Occipital lobe (tissue), 1 donor: ENCODE measurements at regions not wholly inside any gene's neighbourhood (a gene's known extent, or its start where the extent isn't known, plus 50 kb on each side); places are given as distances from the start of the nearest gene placed in this dataset.

Experiments used
- DNase-seq: peaks from one replicate; lab custom pipeline; 2025; lab: John Stamatoyannopoulos, UW

DNA sequence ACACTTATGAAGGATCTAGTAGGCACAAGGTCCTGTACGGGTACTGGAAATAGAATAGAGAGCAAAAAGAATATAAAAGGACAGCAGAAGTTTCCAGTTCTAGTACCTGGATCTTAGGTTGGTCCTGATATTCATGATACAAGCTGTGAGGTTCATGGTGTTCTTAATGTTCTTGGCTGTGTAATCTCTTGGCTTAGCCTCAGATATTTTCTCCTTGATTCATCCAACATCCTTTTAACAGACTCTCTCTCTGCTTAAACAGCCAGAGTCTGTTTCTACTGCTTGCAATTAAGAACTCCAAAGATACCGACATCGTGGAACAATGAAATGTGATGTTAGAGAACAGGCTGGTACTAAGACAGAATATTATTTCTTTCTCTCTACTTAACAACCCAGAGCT, 49.9 kb downstream of the CNTN3 start:
- DNase-seq = no peak

DNA sequence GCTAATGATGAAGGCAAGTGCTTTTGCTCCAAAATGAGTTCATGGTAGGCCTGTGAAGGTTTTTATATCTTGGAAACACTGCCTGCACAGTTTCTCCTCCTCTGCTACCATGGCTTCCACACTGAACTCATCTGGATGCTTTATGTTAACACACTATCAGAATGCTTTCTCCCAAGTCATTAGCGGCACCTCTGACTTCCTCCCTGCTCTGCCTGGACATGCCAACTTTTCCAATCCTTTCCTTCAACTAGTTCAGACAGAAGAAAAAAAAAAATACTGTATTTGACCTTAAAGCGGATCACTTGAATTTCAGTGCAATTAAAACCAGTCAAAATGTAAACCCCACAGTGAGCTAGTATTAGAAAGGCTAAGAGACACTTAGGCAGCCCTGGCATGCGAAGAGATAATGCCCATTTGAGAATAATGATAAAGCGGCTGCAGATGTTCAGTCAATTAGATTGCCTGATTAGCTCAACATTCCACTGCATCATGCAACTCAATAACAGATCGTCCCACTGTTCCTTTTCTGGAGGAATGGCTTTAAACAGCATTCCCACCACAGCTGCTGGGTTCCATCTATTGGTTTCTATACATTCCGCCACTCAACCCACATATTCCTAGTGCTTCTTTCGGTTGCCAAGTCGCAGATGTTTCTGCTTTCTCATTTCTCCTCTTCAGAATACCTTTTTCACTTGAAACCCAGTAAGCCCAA, 51.7 kb downstream of the CNTN3 start:
- no peak for DNase-seq

DNA sequence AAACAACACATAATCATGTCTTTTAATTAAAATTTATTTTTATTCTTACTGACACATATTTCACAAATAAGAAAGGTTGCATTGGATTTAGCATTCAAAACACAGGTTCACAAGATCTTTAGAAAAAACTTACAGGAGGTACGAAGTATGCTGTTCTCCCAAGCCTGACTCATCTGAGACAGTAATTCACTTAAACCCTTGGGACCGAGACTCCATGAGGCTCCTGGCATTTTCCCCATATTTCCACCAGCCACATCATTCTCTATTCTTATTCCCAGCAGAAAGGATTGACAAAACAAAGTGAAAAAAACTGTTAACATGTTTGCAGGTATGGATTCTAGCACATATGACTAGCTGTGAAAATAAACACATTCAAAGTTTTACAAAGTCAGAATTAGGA, 52.6 kb downstream of the CNTN3 start:
- no peak for DNase-seq

DNA sequence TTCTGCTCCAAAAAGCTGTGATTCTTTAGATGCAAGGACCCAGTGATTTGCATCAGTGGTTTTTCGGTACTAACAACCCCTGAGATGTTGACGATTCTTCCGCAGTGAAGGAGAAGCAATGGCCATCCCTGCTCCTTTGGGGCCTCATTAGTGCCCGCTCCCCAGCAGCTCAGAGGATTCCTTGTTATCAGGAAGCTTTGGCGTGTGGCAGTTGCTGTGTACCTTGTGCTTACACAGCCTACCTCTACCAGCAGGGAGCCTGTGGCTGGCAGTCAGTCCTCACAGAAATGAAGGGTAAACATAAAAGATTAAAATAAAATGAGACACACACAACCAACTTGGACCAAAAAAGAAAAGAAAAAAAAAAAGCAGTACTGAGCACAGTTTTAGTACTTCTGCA, 55.2 kb downstream of the CNTN3 start:
- no peak for DNase-seq

DNA sequence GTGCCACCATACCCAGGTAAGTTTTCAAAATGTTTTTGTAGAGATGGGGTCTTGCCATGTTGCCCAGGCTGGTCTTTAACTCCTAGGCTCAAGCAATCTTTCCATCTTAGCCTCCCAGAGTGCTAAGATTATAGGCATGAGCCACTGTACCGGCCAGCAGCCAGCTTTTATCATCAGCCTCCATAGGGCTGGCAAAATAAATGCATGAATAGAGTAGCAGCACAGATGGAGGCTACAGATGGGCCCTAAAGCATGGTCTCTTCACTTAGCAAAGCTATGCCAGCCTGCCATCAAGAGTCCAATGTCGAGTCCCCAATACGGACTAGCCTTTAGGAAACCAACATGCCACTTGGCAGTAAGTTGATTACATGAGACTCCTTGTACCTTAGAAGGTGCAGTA, 63.8 kb downstream of the CNTN3 start:
- no peak for DNase-seq

DNA sequence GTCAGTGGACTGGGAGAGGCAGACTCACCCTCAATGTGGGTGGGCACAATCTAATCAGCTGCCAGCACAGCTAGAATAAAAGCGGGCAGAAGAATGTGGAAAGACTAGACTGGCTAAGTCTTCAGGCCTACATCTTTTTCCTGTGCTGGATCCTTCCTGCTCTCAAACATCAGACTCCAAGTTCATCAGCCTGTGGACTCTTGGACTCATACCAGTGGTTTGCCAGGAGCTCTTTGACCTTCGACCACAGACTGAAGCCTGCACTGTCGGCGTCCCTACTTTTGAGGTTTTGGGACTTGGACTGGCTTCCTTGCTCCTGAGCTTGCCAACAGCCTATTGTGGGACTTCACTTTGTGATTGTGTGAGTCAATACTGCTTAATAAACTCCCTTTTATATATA, 68.0 kb downstream of the CNTN3 start:
- no peak for DNase-seq

DNA sequence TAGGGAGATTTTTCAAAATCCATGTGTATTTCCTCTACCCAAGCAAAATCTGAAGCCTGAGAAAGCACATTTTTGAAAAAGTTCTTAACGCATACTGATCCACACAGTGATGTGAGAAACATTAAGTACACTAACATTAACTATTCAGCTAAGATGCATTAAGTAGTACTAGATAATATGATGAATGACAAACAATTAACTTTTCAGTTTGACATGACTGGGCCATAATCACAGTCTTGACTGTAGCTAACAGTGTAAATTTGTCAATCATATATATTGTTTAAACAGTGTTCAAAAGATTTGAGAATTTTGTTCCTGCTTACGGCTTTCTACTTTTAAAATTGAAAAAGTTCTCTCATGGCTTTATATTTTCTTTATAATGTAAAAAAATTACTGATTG, 72.0 kb downstream of the CNTN3 start:
- no peak for DNase-seq

DNA sequence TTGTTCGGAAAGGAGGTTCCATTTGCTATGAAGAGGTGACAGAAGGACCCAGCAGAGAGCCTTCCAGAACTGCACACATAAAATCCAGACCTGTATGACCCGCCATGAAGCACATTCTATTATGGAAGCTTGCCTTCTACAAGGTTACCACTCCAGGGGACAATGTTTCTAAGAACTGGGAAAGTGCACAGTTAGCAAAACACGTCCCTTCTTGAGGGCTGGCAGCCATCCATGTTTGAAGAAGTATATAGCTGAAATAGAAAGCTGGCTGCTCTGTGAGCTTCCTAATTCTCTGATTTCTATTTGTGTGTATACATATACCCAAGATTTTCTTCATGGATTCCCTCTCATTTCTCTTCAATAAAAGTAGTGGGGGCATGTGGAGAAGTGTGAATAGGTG, 74.6 kb downstream of the CNTN3 start:
- DNase-seq = no peak

DNA sequence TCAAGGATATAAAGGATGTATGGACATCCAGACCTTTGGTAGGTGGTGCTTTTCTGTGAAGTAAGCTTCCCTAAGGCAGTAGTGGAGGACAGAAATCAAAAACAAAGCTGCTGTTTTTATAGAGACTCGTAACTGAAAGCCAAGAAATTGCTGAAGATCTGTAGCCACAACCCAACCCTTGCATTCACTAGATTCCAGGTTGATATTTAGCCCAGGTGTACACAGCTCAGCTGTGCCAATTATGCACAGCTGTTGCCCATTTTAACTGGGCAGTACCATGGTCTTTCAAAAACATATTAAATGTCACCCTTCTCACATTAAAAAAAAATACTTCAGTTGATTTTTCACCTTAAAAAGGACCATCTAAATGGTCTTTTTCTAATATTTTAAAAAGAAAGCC, 75.8 kb downstream of the CNTN3 start:
- DNase-seq = no peak

DNA sequence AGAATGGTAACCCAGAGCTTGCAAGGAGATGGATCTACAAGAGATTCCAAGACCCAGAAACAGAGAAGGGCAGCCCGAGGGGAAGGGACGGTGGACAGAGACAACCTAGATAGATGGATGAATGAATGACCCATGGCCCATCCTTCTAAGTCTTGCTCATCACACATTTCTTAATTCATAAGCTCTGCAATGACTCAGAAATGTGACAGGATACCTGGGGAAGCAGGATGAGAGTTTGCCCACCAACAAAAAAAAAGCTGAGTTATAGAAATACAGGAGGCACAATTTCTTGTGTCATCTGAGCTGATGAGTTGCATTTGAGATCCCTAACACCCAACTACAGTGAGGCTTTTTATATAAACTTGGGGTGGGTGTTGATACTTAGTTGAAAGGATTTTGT, 76.6 kb downstream of the CNTN3 start:
- no peak for DNase-seq

DNA sequence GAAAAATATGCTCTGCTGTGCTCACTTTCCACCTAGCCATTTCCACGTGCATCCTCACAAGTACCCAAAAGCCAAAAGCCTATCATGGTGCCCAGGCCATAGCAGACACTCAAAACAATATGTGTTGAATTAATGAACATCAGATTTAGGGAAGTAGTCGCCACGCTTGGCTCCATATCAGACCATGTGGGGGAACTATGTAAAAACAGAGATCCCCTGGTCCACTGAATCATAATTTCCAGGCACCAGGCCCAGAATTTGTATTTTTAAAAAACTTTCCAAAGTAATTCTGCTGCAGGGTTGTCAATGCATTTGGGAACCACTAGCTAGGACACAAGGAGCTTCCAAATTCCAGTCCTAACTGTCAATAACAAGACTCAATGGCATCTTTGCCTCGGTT, 77.3 kb downstream of the CNTN3 start:
- no peak for DNase-seq

DNA sequence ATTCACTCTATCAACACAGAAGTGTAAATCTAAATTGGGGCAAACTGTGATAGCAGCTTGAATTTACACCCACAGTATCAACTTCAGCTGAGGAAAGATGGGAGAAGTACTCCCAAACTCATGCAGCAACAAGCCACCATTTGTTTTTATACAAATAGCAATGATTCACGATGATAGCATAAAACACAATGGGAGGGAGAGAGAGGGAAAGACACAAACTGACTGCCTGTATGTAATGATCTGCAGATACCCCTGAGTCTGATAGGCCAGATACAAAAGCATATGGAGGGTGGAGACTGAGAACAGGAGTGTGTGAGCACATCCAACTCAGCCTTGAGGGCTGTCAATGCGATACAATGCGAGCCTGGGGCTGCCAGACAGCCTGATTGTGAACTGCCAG, 79.2 kb downstream of the CNTN3 start:
- DNase-seq = no peak

DNA sequence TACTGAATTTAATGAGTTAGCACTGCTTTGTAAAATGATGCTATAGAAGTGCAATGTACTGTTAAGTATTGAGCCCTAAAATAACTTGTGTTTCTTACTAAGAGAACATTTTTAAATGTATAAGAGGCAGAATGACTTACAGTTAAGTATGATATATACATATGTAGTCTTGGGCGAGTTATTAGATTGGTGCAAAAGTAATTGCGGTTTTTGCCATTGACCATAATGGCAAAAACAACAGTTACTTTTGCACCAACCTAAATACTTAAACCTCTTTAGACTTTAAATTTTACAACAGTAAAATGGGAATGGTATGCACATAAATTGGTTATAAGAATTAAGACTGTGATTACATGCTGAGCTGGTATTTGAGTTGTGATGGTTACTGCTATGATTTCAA, 79.8 kb downstream of the CNTN3 start:
- DNase-seq = no peak

DNA sequence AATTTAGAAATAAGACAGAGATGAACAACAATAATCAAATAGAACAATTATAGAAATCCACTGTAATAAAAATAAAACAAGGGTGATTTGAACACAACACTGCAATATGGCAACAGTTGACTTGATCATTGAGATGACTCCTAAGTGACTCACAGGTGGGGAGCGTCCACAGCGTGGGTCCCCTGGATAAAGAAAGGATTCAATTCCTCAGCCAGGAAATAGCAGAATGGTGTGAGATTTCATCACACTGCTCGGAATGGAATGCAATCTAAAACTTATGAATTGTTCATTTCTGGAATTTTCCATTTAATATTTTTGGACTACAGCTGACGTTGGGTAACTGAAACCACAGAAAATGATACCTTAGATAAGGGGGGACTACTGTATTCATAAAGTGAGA, 82.0 kb downstream of the CNTN3 start:
- DNase-seq = no peak

DNA sequence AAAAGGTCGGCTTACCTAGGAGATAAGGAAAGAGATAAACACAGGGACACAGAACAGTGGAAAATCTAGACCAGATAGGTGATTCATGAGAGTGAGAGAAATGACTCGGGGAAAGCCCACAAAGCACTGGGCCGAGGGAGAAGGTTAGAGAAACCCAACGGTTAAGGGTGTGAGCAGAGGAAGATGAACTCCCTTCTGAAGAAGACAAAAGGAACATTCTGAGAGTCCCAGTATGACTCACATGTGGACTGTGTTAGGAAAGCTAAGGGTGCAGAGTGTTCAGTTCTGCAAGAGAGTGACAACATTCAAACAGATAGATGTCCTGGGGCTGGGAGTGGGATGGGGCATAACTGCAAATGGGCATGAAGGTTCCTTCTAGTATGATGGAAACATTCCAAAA, 83.0 kb downstream of the CNTN3 start:
- DNase-seq = no peak

DNA sequence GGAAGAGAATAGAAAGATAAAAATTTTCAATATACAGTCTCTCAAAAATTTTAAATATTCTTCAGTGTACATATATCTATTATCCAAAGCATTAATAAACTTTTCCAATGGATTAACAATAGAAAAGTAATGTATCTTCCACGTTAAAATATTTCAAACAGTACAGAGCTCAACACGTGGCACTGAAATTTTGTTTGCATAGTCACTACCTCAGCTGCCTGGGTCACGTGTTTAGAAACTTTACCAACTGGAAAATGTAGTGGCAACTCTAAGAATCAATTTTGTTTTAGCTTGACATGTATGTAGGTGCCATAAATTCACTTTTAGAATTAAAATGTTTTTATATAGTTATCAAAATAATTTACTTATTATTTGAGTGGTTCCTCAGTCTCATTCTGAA, 85.3 kb downstream of the CNTN3 start:
- no peak for DNase-seq

DNA sequence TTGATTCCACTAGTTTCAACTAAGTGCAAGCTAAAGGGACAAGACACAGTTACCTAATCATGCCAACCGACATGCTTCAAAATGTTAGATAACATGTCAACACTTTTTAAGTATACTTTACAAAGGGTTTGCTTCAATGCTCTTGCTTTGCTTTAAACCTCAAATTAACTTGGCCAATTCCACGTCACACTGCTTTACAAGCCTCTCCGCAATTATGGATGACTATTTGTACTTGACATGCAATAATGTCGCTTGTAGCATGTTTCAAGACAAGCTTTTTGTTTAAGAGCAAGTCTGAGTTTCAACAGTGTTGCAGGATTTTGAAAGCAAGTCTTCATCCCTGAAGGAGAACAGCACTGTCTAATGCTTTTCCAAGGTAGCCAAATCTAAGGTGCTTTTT, 86.9 kb downstream of the CNTN3 start:
- DNase-seq = no peak

DNA sequence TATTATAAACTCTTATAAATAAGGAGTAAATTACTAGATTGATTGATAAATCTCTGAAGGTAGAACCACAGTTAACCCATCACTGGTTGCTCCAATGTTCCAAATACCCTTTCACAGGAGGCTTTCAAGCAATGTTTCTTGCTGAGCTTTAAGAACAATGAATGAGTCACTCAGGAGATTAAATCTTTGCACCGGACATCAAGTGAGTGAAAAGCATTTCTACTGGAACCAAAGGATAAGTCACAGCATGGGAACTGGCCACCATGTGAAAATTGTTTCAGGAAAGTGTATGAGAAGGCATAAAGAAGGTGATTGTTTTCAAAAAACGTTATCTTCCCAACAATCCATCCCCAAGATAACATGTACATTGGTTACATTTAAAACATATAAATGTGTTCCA, 90.6 kb downstream of the CNTN3 start:
- DNase-seq = no peak

DNA sequence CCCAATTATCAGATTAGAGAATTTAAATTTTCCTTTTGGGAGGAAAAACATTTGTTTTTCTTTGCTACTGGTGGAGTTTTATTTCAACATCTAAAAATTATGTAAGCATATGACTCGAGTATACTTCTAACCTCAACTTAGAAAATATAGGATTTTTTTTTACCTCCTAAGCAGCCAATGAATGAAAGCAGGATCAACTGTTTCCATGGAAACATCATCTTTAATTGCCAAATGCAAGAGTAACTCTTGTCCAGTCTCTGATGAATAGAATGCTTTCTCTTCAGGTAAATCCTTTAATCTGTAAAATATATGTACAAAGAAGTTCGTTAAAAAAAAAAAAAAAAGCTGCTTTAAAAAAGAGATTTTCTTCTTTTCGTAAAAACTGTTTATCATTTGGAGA, 93.6 kb downstream of the CNTN3 start:
- DNase-seq = no peak

DNA sequence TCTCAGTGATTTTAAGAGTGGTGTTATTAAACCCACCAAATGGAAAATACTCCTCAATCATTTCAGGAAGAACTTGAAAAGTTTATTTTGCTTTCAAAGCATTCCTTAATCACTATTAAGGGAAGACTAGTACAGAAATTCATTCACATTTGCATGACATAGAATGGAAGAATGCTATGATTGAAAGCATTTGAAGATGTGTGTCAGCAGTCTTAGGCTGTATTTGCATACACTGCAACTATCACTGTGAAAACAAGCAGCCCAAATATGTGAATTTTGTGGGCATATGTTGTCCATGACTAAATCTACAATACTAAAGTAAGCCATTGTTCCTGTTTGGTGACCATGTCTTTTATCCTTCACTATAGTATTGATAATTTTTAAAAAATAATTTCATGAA, 95.8 kb downstream of the CNTN3 start:
- DNase-seq = no peak

DNA sequence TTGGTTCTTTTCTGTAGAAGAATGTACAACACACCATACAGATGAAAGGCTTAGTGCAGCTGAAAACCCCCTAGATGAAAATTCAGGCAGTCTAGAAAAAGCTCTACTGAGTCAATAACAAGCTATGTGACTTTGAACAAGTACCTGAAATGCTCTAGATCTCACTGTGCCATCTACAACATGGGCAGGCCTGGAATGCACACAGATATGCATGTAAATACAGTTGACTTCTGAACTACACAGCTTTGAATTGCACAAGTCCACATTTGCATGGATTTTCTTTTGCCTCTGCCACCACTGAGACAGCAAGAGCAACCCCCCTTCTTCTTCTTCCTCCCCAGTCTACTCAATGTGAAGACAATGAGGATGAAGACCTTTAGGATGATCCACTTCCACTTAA, 98.4 kb downstream of the CNTN3 start:
- no peak for DNase-seq

DNA sequence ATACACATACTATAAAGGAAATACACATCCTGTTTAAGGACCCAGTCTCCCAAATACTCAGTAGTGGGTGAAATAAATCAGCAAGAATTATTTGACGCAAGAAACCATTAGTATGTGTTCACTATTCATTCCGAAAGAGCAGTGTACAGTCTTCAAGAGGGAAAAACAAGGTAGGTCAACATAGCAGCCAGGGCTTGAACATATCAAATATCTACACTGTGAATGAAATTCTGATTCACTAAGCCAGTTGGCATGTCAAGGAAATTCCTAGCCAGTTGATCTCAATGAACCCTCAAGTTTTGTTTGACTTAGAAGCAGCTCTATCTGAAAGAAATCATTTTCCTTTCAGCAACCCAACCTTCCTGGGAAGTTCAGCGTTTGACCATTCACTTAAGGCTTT, 99.0 kb downstream of the CNTN3 start:
- DNase-seq = no peak

DNA sequence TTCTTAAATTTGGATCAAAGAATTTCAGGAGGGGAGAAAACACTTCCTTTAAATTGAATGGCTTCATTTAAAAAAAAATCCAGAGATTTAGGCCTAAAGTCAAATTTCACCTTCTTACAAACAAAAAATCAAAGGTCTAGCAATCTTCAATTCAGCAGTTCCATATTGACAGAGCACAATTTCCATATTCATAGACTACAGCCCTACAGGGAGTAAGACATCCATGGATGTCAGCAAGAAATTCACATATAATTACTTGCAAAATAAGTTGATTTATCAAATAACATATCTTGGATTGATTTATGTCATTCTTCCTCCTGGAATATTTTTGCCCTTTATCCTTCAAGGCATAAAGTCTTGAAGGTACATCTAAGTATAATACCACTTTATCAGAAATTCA, 103.4 kb downstream of the CNTN3 start:
- DNase-seq = no peak

DNA sequence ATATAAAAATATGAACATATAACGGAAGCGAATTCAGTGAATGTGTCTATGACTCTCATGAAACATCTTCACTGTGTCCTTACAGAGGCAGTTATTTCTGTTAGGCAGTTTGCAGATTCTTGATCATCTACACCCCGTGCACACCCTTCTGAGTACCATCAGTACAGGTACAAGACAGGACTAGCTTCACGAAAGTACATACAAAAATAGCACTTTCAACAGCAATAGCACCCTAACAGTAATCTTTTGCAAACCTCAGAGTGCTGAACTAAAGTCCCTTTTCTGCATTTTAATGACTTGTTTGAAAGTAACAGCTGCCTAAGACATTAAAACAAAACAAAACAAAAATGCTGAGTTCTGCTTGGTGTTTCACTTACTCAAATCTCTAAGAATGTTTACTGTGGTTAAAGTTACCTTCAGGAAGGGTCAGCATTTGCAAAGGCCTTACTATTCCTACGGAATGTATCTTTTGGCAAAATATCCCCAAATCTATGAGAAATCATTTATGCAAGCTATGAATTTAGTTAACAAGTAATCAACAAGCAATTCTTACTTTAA, 104.1 kb downstream of the CNTN3 start:
- no peak for DNase-seq
